H1 (cell line): ENCODE measurements at regions not wholly inside any gene's neighbourhood (a gene's known extent, or its start where the extent isn't known, plus 50 kb on each side); places are given as distances from the start of the nearest gene placed in this dataset.

Experiments
- CTCF ChIA-PET: fragments of 300-600 bp; sonication (Branson Sonifier 250); formaldehyde crosslinking; loops from one replicate; lab custom pipeline; 2021; ENCODE audit not compliant: partially characterized antibody; lab: Charles Lee
- POLR2A ChIA-PET: fragments of 300-600 bp; sonication (Branson Sonifier 250); formaldehyde crosslinking; loops from one replicate; lab custom pipeline; 2021; ENCODE audit warnings: inconsistent platforms; ENCODE audit not compliant: partially characterized antibody; lab: Charles Lee
- DNase-seq, 2 experiments: peaks; one replicate each; pipeline versions ENCODE4 v3.0.0 to v3.0.0-alpha.2; 2010 to 2022; ENCODE audit warnings: low spot score in 2 of 2, low read depth in 1 of 2, mixed read lengths in 1 of 2
- FAIRE-seq: peaks from 2 replicates; lab custom pipeline; 2011; peaks lifted over from hg19 to GRCh38; lab: Jason Lieb, UNC
- H2AFZ ChIP-seq: 2 replicates; pipeline ENCODE4 v1.8.1; 2012; ENCODE audit warnings: low read length, inconsistent platforms
- H2AK5ac ChIP-seq: 2 replicates; pipeline ENCODE4 v1.6.1; 2013; ENCODE audit warnings: low read depth, low read length
- H2BK120ac ChIP-seq: replicated peaks from 2 replicates; pipeline ENCODE3; 2013; ENCODE audit warnings: low read depth, low read length, inconsistent platforms
- H2BK12ac ChIP-seq: 2 replicates; pipeline ENCODE4 v1.6.1; 2013; ENCODE audit warnings: low read depth, low read length
- H2BK15ac ChIP-seq: 2 replicates; pipeline ENCODE4 v1.6.1; 2013; ENCODE audit warnings: low read length
- H2BK20ac ChIP-seq: 2 replicates; pipeline ENCODE4 v1.6.1; 2013; ENCODE audit warnings: low read length
- H2BK5ac ChIP-seq: 2 replicates; pipeline ENCODE4 v1.6.1; 2013; ENCODE audit warnings: low read depth, low read length
- H3K14ac ChIP-seq: 2 replicates; pipeline ENCODE4 v1.6.1; 2013; ENCODE audit warnings: inconsistent platforms; ENCODE audit not compliant: insufficient read length
- H3K18ac ChIP-seq: 2 replicates; pipeline ENCODE4 v1.6.1; 2013; ENCODE audit warnings: low read length; ENCODE audit errors: extremely low read depth
- H3K23ac ChIP-seq: 2 replicates; pipeline ENCODE4 v1.6.1; 2013; ENCODE audit warnings: inconsistent platforms; ENCODE audit not compliant: insufficient read length
- H3K23me2 ChIP-seq: 2 replicates; pipeline ENCODE4 v1.6.1; 2013; ENCODE audit warnings: low read depth, low read length
- H3K27ac ChIP-seq: 2 replicates; pipeline ENCODE4 v1.6.1; 2011; ENCODE audit warnings: low read depth, low read length, inconsistent platforms
- H3K27me3 ChIP-seq, 4 experiments: replicated peaks in 1 of 4; 1 replicate in 1 of 4; 2 replicates in 3 of 4; pipeline versions ENCODE4 v1.6.1 to v1.8.1; 2011 to 2013; ENCODE audit warnings: low read length in 3 of 4, mild to moderate bottlenecking in 3 of 4, inconsistent platforms in 2 of 4, mixed read lengths in 2 of 4, moderate library complexity in 1 of 4; ENCODE audit not compliant: control insufficient read depth in 3 of 4, insufficient read depth in 3 of 4; ENCODE audit errors: extremely low read depth in 1 of 4
- H3K36me3 ChIP-seq, 4 experiments: 2 replicates each; pipeline versions ENCODE4 v1.6.1 to v1.8.1; 2011 to 2013; ENCODE audit warnings: mild to moderate bottlenecking in 4 of 4, low read length in 3 of 4, moderate library complexity in 2 of 4, control low read depth in 1 of 4, inconsistent platforms in 1 of 4; ENCODE audit not compliant: insufficient read depth in 4 of 4, control insufficient read depth in 2 of 4
- H3K4ac ChIP-seq: replicated peaks from 2 replicates; pipeline ENCODE3; 2013; ENCODE audit warnings: low read length, low read depth, mixed read lengths, inconsistent platforms; ENCODE audit not compliant: insufficient read length
- H3K4me1 ChIP-seq, 4 experiments: replicated peaks in 1 of 4; 1 replicate in 1 of 4; 2 replicates in 3 of 4; pipeline versions ENCODE4 v1.6.1 to v1.8.1; 2011 to 2013; ENCODE audit warnings: low read length in 3 of 4, inconsistent platforms in 2 of 4, mixed read lengths in 1 of 4; ENCODE audit not compliant: insufficient read depth in 4 of 4, control insufficient read depth in 3 of 4
- H3K4me2 ChIP-seq, 2 experiments: 2 replicates each; pipeline versions ENCODE4 v1.6.1 to v1.8.1; 2011 to 2013; ENCODE audit warnings: low read depth in 2 of 2, low read length in 2 of 2, control low read depth in 1 of 2, inconsistent platforms in 1 of 2, mild to moderate bottlenecking in 1 of 2; ENCODE audit not compliant: insufficient read depth in 1 of 2
- H3K4me3 ChIP-seq, 4 experiments: fragments of 200-600, 300-600 bp in 1 of 4; sonication (generic), shearing (Covaris generic), sonication (Bioruptor Twin) in 1 of 4; 2 replicates each; pipeline versions ENCODE4 v1.5.1 to v1.8.1; 2011 to 2016; ENCODE audit warnings: low read length in 4 of 4, low read depth in 3 of 4, control low read depth in 2 of 4, inconsistent platforms in 2 of 4, mild to moderate bottlenecking in 2 of 4, mixed read lengths in 1 of 4, moderate library complexity in 1 of 4; ENCODE audit not compliant: insufficient read depth in 2 of 4; ENCODE audit errors: extremely low read depth in 1 of 4
- H3K56ac ChIP-seq: replicated peaks from 2 replicates; pipeline ENCODE3; 2013; ENCODE audit warnings: low read depth, mild to moderate bottlenecking, mixed read lengths, low read length, inconsistent platforms; ENCODE audit not compliant: insufficient read length
- H3K79me1 ChIP-seq: 2 replicates; pipeline ENCODE4 v1.6.1; 2013; ENCODE audit warnings: low read depth, low read length, control low read depth
- H3K79me2 ChIP-seq, 2 experiments: 2 replicates each; pipeline versions ENCODE4 v1.6.1 to v1.8.1; 2012 to 2013; ENCODE audit warnings: low read length in 2 of 2, mild to moderate bottlenecking in 2 of 2, inconsistent platforms in 1 of 2; ENCODE audit not compliant: insufficient read depth in 2 of 2, control insufficient read depth in 1 of 2
- H3K9ac ChIP-seq, 4 experiments: replicated peaks in 1 of 4; 1 replicate in 1 of 4; 2 replicates in 3 of 4; pipeline versions ENCODE4 v1.6.1 to v1.8.1; 2011 to 2013; ENCODE audit warnings: low read depth in 3 of 4, low read length in 3 of 4, control low read depth in 2 of 4, mild to moderate bottlenecking in 2 of 4, moderate library complexity in 2 of 4, inconsistent platforms in 1 of 4; ENCODE audit errors: extremely low read depth in 1 of 4
- H3K9me3 ChIP-seq, 2 experiments: 2 replicates each; pipeline versions ENCODE4 v1.6.1 to v1.8.1; 2012 to 2013; ENCODE audit warnings: mild to moderate bottlenecking in 2 of 2, moderate library complexity in 2 of 2, control low read depth in 1 of 2, inconsistent platforms in 1 of 2, low read depth in 1 of 2, low read length in 1 of 2, mixed read lengths in 1 of 2; ENCODE audit not compliant: insufficient read depth in 2 of 2
- H4K20me1 ChIP-seq, 2 experiments: replicated peaks in 1 of 2; 2 replicates each; pipeline versions ENCODE3 to v1.8.1; 2011 to 2013; ENCODE audit warnings: inconsistent platforms in 2 of 2, low read length in 2 of 2, mild to moderate bottlenecking in 1 of 2; ENCODE audit not compliant: insufficient read depth in 2 of 2, control insufficient read depth in 1 of 2
- H4K5ac ChIP-seq: 2 replicates; pipeline ENCODE4 v1.6.1; 2013; ENCODE audit warnings: low read length, low read depth, mixed read lengths, inconsistent platforms; ENCODE audit not compliant: insufficient read length
- H4K8ac ChIP-seq: 2 replicates; pipeline ENCODE4 v1.8.0; 2013; ENCODE audit warnings: mild to moderate bottlenecking, moderate library complexity, low read length, inconsistent platforms; ENCODE audit not compliant: insufficient read depth; ENCODE audit errors: extremely low read depth
- H4K91ac ChIP-seq: replicated peaks from 2 replicates; pipeline ENCODE3; 2013; ENCODE audit warnings: low read length, mixed read lengths, inconsistent platforms; ENCODE audit not compliant: insufficient read length
- BACH1 ChIP-seq: IDR thresholded peaks from 2 replicates; pipeline ENCODE4 v1.6.1; 2012; ENCODE audit warnings: low read length, improper control_type of control experiment
- KDM5A ChIP-seq: fragments of 200-600 bp; IDR thresholded peaks from 2 replicates; pipeline ENCODE4 v1.7.1; 2012; ENCODE audit warnings: mild to moderate bottlenecking, low read length, inconsistent platforms, mixed read lengths
- MAFK ChIP-seq: IDR thresholded peaks from 2 replicates; pipeline ENCODE4 v1.6.1; 2012; ENCODE audit warnings: low read depth, mild to moderate bottlenecking, improper control_type of control experiment, low read length
- POLR2AphosphoS5 ChIP-seq: IDR thresholded peaks from 2 replicates; pipeline ENCODE4 v1.6.1; 2011; ENCODE audit warnings: low read depth, low read length
- SIRT6 ChIP-seq: IDR thresholded peaks from one replicate; pipeline ENCODE4 v1.7.1; 2012; ENCODE audit warnings: low read length, inconsistent platforms
- YY1 ChIP-seq: IDR thresholded peaks from 2 replicates; pipeline ENCODE4 v1.6.1; 2011; ENCODE audit warnings: low read depth, mild to moderate bottlenecking, low read length
- ZNF274 ChIP-seq: IDR thresholded peaks from 2 replicates; pipeline ENCODE4 v1.7.0; 2012; ENCODE audit warnings: low read length, borderline replicate concordance; ENCODE audit errors: extremely low read depth
- WGBS, 2 experiments: shearing (Covaris generic) in 1 of 2; methylation state at CpG; one replicate each; pipeline versions ENCODE4 v1.1.6 to v1.1.7; 2013 to 2015; ENCODE audit warnings: low lambda C conversion rate in 2 of 2, mixed read lengths in 2 of 2, inconsistent platforms in 1 of 2, low coverage in 1 of 2, missing lambda C conversion rate in 1 of 2; ENCODE audit not compliant: insufficient replicate concordance in 2 of 2, insufficient coverage in 1 of 2, insufficient read length in 1 of 2; ENCODE audit errors: extremely low coverage in 1 of 2, missing lambda C conversion rate in 1 of 2; 5-methylcytosine and 5-hydroxymethylcytosine counted together

DNA sequence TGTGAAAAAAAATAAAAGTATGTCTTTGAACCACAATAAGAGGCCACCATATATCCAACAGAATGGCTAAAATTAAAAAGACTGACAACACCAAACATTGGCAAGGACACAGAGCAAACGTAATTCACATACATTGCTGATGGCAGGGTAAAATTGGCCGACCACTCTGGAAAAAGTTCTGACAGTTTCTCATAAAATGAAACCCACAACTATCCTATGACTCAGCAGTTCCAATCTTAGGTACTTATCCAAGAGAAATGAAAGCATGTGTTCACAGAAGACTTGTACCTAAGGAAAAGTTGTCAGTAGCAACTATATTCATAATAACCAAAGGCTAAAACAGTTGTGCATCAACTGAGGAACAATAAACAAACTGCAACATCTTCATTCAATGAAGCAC is 357.3 kb upstream of the XYLT1 start:
- Histone ChIP-seq H3K79me1 (no peaks in the 10 kb centered on the region), H3K18ac (no peak overlapping the region), H3K9ac (no peak overlapping the region), H3K23ac (no peak overlapping the region), H2AFZ (no peak overlapping the region), H3K9me3 (no peaks in the 10 kb centered on the region), H3K27me3 (no peaks in the 10 kb centered on the region), H3K56ac (no peak overlapping the region), H2BK120ac (no peak overlapping the region), H2BK15ac (no peak overlapping the region), H3K36me3 (no peaks in the 10 kb centered on the region), H3K27ac (no peak overlapping the region), H4K91ac (no peak overlapping the region), H3K4me3 (no peak overlapping the region), H3K23me2 (no peaks in the 10 kb centered on the region; the same call in 1 of the 2 replicates), H3K4me2 (no peak overlapping the region), H2BK5ac (no peak overlapping the region), H4K5ac (no peak overlapping the region), H2AK5ac (no peak overlapping the region), H4K8ac (no peak overlapping the region), H3K4ac (no peak overlapping the region), H3K4me1 (no peaks in the 10 kb centered on the region; a peak in 2 of 7 replicates), H4K20me1 (no peaks in the 10 kb centered on the region), H2BK20ac (no peak overlapping the region), H3K79me2 (no peaks in the 10 kb centered on the region), H2BK12ac (no peak overlapping the region), H3K14ac (no peak overlapping the region)
- FAIRE-seq (no peak), DNase-seq (no peak)
- POLR2A ChIA-PET: interaction anchor here (0.7 kb wide), 1 partner anchor 17 kb away, joined by 3 read pairs; no protein-coding TSS in a partner anchor
- WGBS, 2 experiments: 76% methylated on average over 2 of the region's 2 CpGs; no CpG with 5 or more reads in 1 of the 2 experiments
- CTCF ChIA-PET: interaction anchor here (1.3 kb wide), 1 partner anchor 271 kb away, joined by 3 read pairs; no protein-coding TSS in a partner anchor
- TF ChIP-seq SIRT6: no peak
- no peak for TF ChIP-seq YY1
- 0 out of 2 replicates have a peak, but pooled peaks have one; percentile 24 for TF ChIP-seq MAFK
- TF ChIP-seq POLR2AphosphoS5: no peak
- peak; percentile 51; the same call in 1 of the 2 replicates for TF ChIP-seq BACH1
- TF ChIP-seq KDM5A: no peak
- no peak for TF ChIP-seq ZNF274
